IMR-90 (cell line): ENCODE measurements at regions not wholly inside any gene's neighbourhood (a gene's known extent, or its start where the extent isn't known, plus 50 kb on each side); places are given as distances from the start of the nearest gene placed in this dataset.

Experiments used
- ATAC-seq: fragments of 200-7000 bp; cut with Tn5 transposase; 2 replicates; pipeline ENCODE4 v1.9.1; 2020; ENCODE audit warnings: low read depth, mild to moderate bottlenecking, moderate library complexity
- BruUV-seq: library from RNA; stranded (reverse); fragments of 400-500 nt; replicated peaks from 2 replicates; lab custom pipeline; 2021; lab: Mats Ljungman, UMichigan
- CTCF ChIA-PET: fragments of 300-600 bp; formaldehyde crosslinking; extraction: SDS; loops from one replicate; lab custom pipeline; 2021; ENCODE audit warnings: antibody characterized with exemption; lab: Yijun Ruan, JAX
- POLR2A ChIA-PET: fragments of 300-600 bp; sonication (Branson Sonifier 250); formaldehyde crosslinking; loops from one replicate; lab custom pipeline; 2022; ENCODE audit warnings: antibody characterized with exemption; ENCODE audit not compliant: unreplicated experiment; lab: Charles Lee
- DNase-seq: peaks from one replicate; pipeline ENCODE4 v3.0.0; 2013
- H2AFZ ChIP-seq: replicated peaks from 2 replicates; pipeline ENCODE3; 2013; ENCODE audit warnings: low read length, mild to moderate bottlenecking; ENCODE audit not compliant: poor library complexity
- H2AK5ac ChIP-seq: 2 replicates; pipeline ENCODE4 v1.6.1; 2013; ENCODE audit warnings: low read depth, low read length, inconsistent platforms
- H2AK9ac ChIP-seq: replicated peaks from 2 replicates; pipeline ENCODE3; 2013; ENCODE audit warnings: mild to moderate bottlenecking, low read depth, low read length, moderate library complexity; ENCODE audit not compliant: poor library complexity
- H2BK120ac ChIP-seq: 2 replicates; pipeline ENCODE4 v1.6.1; 2013; ENCODE audit warnings: low read depth, low read length, inconsistent platforms
- H2BK15ac ChIP-seq: 3 replicates; pipeline ENCODE4 v1.6.1; 2013; ENCODE audit warnings: low read depth, low read length, inconsistent platforms
- H2BK20ac ChIP-seq: 2 replicates; pipeline ENCODE4 v1.6.1; 2013; ENCODE audit warnings: low read depth, mild to moderate bottlenecking, inconsistent platforms, low read length, moderate library complexity
- H2BK5ac ChIP-seq: 2 replicates; pipeline ENCODE4 v1.6.1; 2013; ENCODE audit warnings: mild to moderate bottlenecking, low read depth, low read length, inconsistent platforms; ENCODE audit not compliant: poor library complexity, severe bottlenecking
- H3K14ac ChIP-seq: replicated peaks from 2 replicates; pipeline ENCODE4 v1.6.1; 2013; ENCODE audit warnings: low read depth, low read length, inconsistent platforms
- H3K18ac ChIP-seq: 2 replicates; pipeline ENCODE4 v1.6.1; 2013; ENCODE audit warnings: low read depth, low read length, control low read depth
- H3K23ac ChIP-seq: 2 replicates; pipeline ENCODE4 v1.6.1; 2013; ENCODE audit warnings: low read depth, low read length, inconsistent platforms
- H3K27ac ChIP-seq: 2 replicates; pipeline ENCODE4 v1.5.1; 2013; ENCODE audit warnings: mild to moderate bottlenecking, control low read depth, low read length; ENCODE audit not compliant: insufficient read depth
- H3K27me3 ChIP-seq: 2 replicates; pipeline ENCODE4 v1.6.1; 2013; ENCODE audit warnings: low read length; ENCODE audit not compliant: control insufficient read depth, insufficient read depth
- H3K36me3 ChIP-seq: 2 replicates; pipeline ENCODE4 v1.6.1; 2013; ENCODE audit warnings: low read length, mixed read lengths; ENCODE audit not compliant: control insufficient read depth, insufficient read depth
- H3K4ac ChIP-seq: 2 replicates; pipeline ENCODE4 v1.6.1; 2013; ENCODE audit warnings: low read depth, low read length, inconsistent platforms
- H3K4me1 ChIP-seq: 2 replicates; pipeline ENCODE4 v1.6.1; 2013; ENCODE audit warnings: low read length, mixed read lengths; ENCODE audit not compliant: control insufficient read depth, insufficient read depth
- H3K4me2 ChIP-seq: 2 replicates; pipeline ENCODE4 v1.6.1; 2013; ENCODE audit warnings: low read depth, mild to moderate bottlenecking, control low read depth, low read length, moderate library complexity
- H3K4me3 ChIP-seq: 2 replicates; pipeline ENCODE4 v1.5.1; 2013; ENCODE audit warnings: low read depth, mild to moderate bottlenecking, control low read depth, low read length, moderate library complexity; ENCODE audit not compliant: insufficient read depth
- H3K56ac ChIP-seq: 2 replicates; pipeline ENCODE4 v1.6.1; 2013; ENCODE audit warnings: low read length, inconsistent platforms; ENCODE audit not compliant: insufficient read depth; ENCODE audit errors: extremely low read depth
- H3K79me1 ChIP-seq, 2 experiments: 2 replicates each; pipeline ENCODE4 v1.6.1; 2013; ENCODE audit warnings: low read length in 2 of 2, inconsistent platforms in 1 of 2, low read depth in 1 of 2
- H3K9ac ChIP-seq: 2 replicates; pipeline ENCODE4 v1.6.1; 2013; ENCODE audit warnings: low read depth, low read length, control low read depth
- H3K9me1 ChIP-seq: 2 replicates; pipeline ENCODE4 v1.6.1; 2013; ENCODE audit warnings: low read length, inconsistent platforms; ENCODE audit not compliant: insufficient read depth
- H3K9me3 ChIP-seq: 2 replicates; pipeline ENCODE4 v1.6.1; 2013; ENCODE audit warnings: low read length; ENCODE audit not compliant: control insufficient read depth, insufficient read depth
- H4K20me1 ChIP-seq: 2 replicates; pipeline ENCODE4 v1.6.1; 2013; ENCODE audit warnings: low read length, inconsistent platforms; ENCODE audit not compliant: insufficient read depth
- H4K5ac ChIP-seq: 2 replicates; pipeline ENCODE4 v1.6.1; 2013; ENCODE audit warnings: mild to moderate bottlenecking, low read depth, low read length, control low read depth
- H4K8ac ChIP-seq, 2 experiments: 2 replicates each; pipeline ENCODE4 v1.6.1; 2013; ENCODE audit warnings: low read depth in 2 of 2, low read length in 2 of 2, control low read depth in 1 of 2, inconsistent platforms in 1 of 2
- H4K91ac ChIP-seq: 2 replicates; pipeline ENCODE4 v1.6.1; 2013; ENCODE audit warnings: low read depth, low read length, inconsistent platforms; ENCODE audit not compliant: insufficient read depth
- BHLHE40 ChIP-seq: fragments of 150-350 bp; IDR thresholded peaks from 2 replicates; pipeline ENCODE4 v1.6.1; 2016; ENCODE audit warnings: mild to moderate bottlenecking, low read depth, low read length
- CEBPB ChIP-seq: IDR thresholded peaks from 2 replicates; pipeline ENCODE4 v1.6.1; 2012; ENCODE audit warnings: low read depth, low read length, improper control_type of control experiment
- CHD1 ChIP-seq: IDR thresholded peaks from 2 replicates; pipeline ENCODE4 v1.6.1; 2012; ENCODE audit warnings: low read depth, low read length, improper control_type of control experiment
- CTCF ChIP-seq: conservative IDR thresholded peaks from 2 replicates; pipeline ENCODE4 v1.5.1; 2012; ENCODE audit warnings: mild to moderate bottlenecking, low read depth, low read length, improper control_type of control experiment
- ELK1 ChIP-seq: fragments of 150-350 bp; IDR thresholded peaks from 2 replicates; pipeline ENCODE4 v1.6.1; 2016; ENCODE audit warnings: low read depth, mild to moderate bottlenecking, low read length, moderate library complexity, borderline replicate concordance
- FOS ChIP-seq: fragments of 150-350 bp; IDR thresholded peaks from 2 replicates; pipeline ENCODE4 v1.6.1; 2016; ENCODE audit warnings: low read depth, low read length
- MAFK ChIP-seq: IDR thresholded peaks from 2 replicates; pipeline ENCODE4 v1.6.1; 2012; ENCODE audit warnings: low read depth, low read length, improper control_type of control experiment
- MAZ ChIP-seq: IDR thresholded peaks from 2 replicates; pipeline ENCODE4 v1.6.1; 2012; ENCODE audit warnings: low read depth, mild to moderate bottlenecking, low read length, improper control_type of control experiment, moderate library complexity, borderline replicate concordance
- MXI1 ChIP-seq: IDR thresholded peaks from 2 replicates; pipeline ENCODE4 v1.6.1; 2012; ENCODE audit warnings: low read depth, mild to moderate bottlenecking, low read length, moderate library complexity, borderline replicate concordance
- NFE2L2 ChIP-seq: fragments of 150-350 bp; IDR thresholded peaks from 2 replicates; pipeline ENCODE4 v1.6.1; 2016; ENCODE audit warnings: low read depth, mild to moderate bottlenecking, low read length
- POLR2A ChIP-seq: IDR thresholded peaks from 2 replicates; pipeline ENCODE4 v1.6.1; 2012; ENCODE audit warnings: mild to moderate bottlenecking, low read depth, low read length
- RCOR1 ChIP-seq: IDR thresholded peaks from 2 replicates; pipeline ENCODE4 v1.6.1; 2012; ENCODE audit warnings: mild to moderate bottlenecking, low read length, improper control_type of control experiment; ENCODE audit not compliant: insufficient replicate concordance
- RFX5 ChIP-seq: IDR thresholded peaks from 2 replicates; pipeline ENCODE4 v1.8.0; 2012; ENCODE audit warnings: low read depth, mild to moderate bottlenecking, low read length, moderate library complexity
- SMC3 ChIP-seq: fragments of 150-350 bp; IDR thresholded peaks from 2 replicates; pipeline ENCODE4 v1.6.1; 2016; ENCODE audit warnings: low read depth, mild to moderate bottlenecking, antibody characterized with exemption, low read length, moderate library complexity
- USF2 ChIP-seq: fragments of 150-350 bp; IDR thresholded peaks from 2 replicates; pipeline ENCODE4 v1.6.1; 2017; ENCODE audit warnings: mild to moderate bottlenecking, antibody characterized with exemption, low read length, low read depth
- WGBS, 2 experiments: methylation state at CpG; one replicate each; pipeline versions ENCODE4 v1.1.5 to v1.1.7; 2013; ENCODE audit warnings: missing lambda C conversion rate in 2 of 2; ENCODE audit not compliant: insufficient read length in 1 of 2; ENCODE audit errors: extremely low coverage in 2 of 2; 5-methylcytosine and 5-hydroxymethylcytosine counted together
- dilution Hi-C: fragments of 300-500 bp; cut with HindIII; formaldehyde crosslinking; loops from one replicate; pipeline ENCODE4 v1.14.3; 2018; ENCODE audit warnings: low sequenced_read_pairs; ENCODE audit not compliant: unreplicated experiment
- in situ Hi-C: fragments of 300-500 bp; cut with MboI; formaldehyde crosslinking; loops from 3 replicates; pipeline ENCODE4 v1.14.3; 2019; ENCODE audit warnings: low sequenced_read_pairs, inconsistent platforms, mixed read lengths
- intact Hi-C: fragments of 100-400 bp; cut with micrococcal nuclease; formaldehyde crosslinking; loops from 2 replicates; pipeline ENCODE4 v1.10.0; 2022

- Histone ChIP-seq H2BK120ac (no peak overlapping the region), H3K36me3 (no peaks in the 10 kb centered on the region), H3K4me3 (no peak overlapping the region), H2BK20ac (no peak overlapping the region), H2BK15ac (no peak overlapping the region), H3K27me3 (no peaks in the 10 kb centered on the region), H3K9me3 (peaks cover 7% of the 10 kb centered on the region; the same call in 1 of the 2 replicates), H2AK9ac (no peak overlapping the region), H3K4ac (no peak overlapping the region), H2BK5ac (no peak overlapping the region), H4K8ac (no peak overlapping the region), H3K4me2 (no peak overlapping the region), H3K4me1 (no peaks in the 10 kb centered on the region), H3K79me1 (no peaks in the 10 kb centered on the region), H3K23ac (no peak overlapping the region), H3K9ac (no peak overlapping the region), H2AFZ (no peak overlapping the region), H4K91ac (no peak overlapping the region), H3K56ac (no peak overlapping the region), H3K27ac (no peak overlapping the region), H2AK5ac (no peak overlapping the region), H4K20me1 (no peaks in the 10 kb centered on the region), H3K14ac (no peak overlapping the region), H4K5ac (no peak overlapping the region), H3K9me1 (no peaks in the 10 kb centered on the region), H3K18ac (no peak overlapping the region)
- intact Hi-C loops: no loop called here
- dilution Hi-C loops: no loop called here
- ChIA-PET CTCF (no interaction called here), POLR2A (no interaction called here)
- WGBS, 2 experiments: no CpG with 5 or more reads among the region's 2 CpGs
- in situ Hi-C loops: no loop called here
- TF ChIP-seq POLR2A (no peak), SMC3 (no peak), NFE2L2 (no peak), USF2 (no peak), RCOR1 (no peak), MXI1 (no peak), CHD1 (no peak), BHLHE40 (no peak), RFX5 (no peak), MAFK (no peak), ELK1 (no peak), CEBPB (no peak), CTCF (no peak), MAZ (no peak), FOS (no peak)
- DNase-seq (no peak), ATAC-seq (no peak)
- no TSS peak for BruUV-seq
Measured at GRCh38 chr18:51824746-51825145, 515.3 kb upstream of the DCC start.
